Muscle of arm (tissue), 1 donor: ENCODE measurements at regions not wholly inside any gene's neighbourhood (a gene's known extent, or its start where the extent isn't known, plus 50 kb on each side); places are given as distances from the start of the nearest gene placed in this dataset.
"Not testable (repeated sequence)": the region's sequence is repeated elsewhere in the genome, so short reads cannot be mapped to it uniquely, and the experiment has no call there.

ENCODE experiments used
- DNase-seq: peaks from one replicate; pipeline ENCODE4 v3.0.0-alpha.2; 2013

- DNase-seq, result no peak
Observed at GRCh38 chr9:134561427-134562145, 80.0 kb upstream of the COL5A1 start.

GRCh38 chr9:134562146-134562849 lies 79.3 kb upstream of the COL5A1 start:
- no peak for DNase-seq

- DNase-seq, result no peak
Observed at GRCh38 chr9:134563397-134563796, 78.2 kb upstream of the COL5A1 start.

- DNase-seq, result no peak
Observed at GRCh38 chr9:134564431-134565170, 77.0 kb upstream of the COL5A1 start.

GRCh38 chr9:134565316-134565915 lies 76.2 kb upstream of the COL5A1 start:
- DNase-seq, result no peak

GRCh38 chr9:134566196-134566847 lies 75.3 kb upstream of the COL5A1 start:
- peak; percentile 61 for DNase-seq

GRCh38 chr9:134566936-134567335 lies 74.7 kb upstream of the COL5A1 start:
- DNase-seq, result no peak

- DNase-seq, result no peak
Observed at GRCh38 chr9:134568116-134568515, 73.5 kb upstream of the COL5A1 start.

- DNase-seq, result no peak
Observed at GRCh38 chr9:134568811-134569210, 72.8 kb upstream of the COL5A1 start.

- no peak for DNase-seq
Observed at GRCh38 chr9:134569626-134570025, 72.0 kb upstream of the COL5A1 start.

- no peak for DNase-seq
Observed at GRCh38 chr9:134570151-134570621, 71.4 kb upstream of the COL5A1 start.

GRCh38 chr9:134570711-134571325 lies 70.8 kb upstream of the COL5A1 start:
- no peak for DNase-seq

GRCh38 chr9:134571326-134571931 lies 70.2 kb upstream of the COL5A1 start:
- DNase-seq, result no peak

GRCh38 chr9:134571946-134572917 lies 69.4 kb upstream of the COL5A1 start:
- no peak for DNase-seq

GRCh38 chr9:134574686-134575085 lies 66.9 kb upstream of the COL5A1 start:
- not testable (repeated sequence) for DNase-seq

GRCh38 chr9:134575103-134575900 lies 66.3 kb upstream of the COL5A1 start:
- DNase-seq, result no peak

- no peak for DNase-seq
Observed at GRCh38 chr9:134575901-134576176, 65.8 kb upstream of the COL5A1 start.

GRCh38 chr9:134585021-134585561 lies 56.5 kb upstream of the COL5A1 start:
- no peak for DNase-seq
